ENCODE measurements at regions not wholly inside any gene's neighbourhood (a gene's known extent, or its start where the extent isn't known, plus 50 kb on each side); places are given as distances from the start of the nearest gene placed in this dataset.

DNA sequence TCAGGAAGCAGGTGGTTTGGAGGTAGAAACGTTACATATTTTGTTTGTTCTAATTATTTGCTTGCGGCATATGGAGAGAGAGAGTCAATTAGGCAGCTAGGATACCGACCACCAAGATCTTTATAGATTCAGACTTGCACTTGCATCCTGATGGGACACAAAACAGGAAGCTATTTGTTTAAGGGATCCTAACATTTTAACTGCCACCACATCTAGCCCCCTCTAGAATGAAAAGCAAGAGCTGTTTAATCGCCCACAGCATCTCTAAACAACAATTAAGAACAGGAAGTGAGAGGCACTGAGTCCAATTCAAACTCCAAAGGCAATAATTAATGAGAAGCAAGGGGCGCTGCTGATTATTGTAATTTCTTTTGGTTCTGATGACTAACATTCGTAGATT is 182.0 kb upstream of the LINC00305 start:
- H3K79me2 ChIP-seq (ENCODE audit: control insufficient read depth, insufficient read depth, low read length): no peaks in the 10 kb centered on the region
- dilution Hi-C loops (cut with MboI; ENCODE audit: extremely low pct_ligation_motif_present, low sequenced_read_pairs): no loop called here
- TF ChIP-seq, protein P1, sequence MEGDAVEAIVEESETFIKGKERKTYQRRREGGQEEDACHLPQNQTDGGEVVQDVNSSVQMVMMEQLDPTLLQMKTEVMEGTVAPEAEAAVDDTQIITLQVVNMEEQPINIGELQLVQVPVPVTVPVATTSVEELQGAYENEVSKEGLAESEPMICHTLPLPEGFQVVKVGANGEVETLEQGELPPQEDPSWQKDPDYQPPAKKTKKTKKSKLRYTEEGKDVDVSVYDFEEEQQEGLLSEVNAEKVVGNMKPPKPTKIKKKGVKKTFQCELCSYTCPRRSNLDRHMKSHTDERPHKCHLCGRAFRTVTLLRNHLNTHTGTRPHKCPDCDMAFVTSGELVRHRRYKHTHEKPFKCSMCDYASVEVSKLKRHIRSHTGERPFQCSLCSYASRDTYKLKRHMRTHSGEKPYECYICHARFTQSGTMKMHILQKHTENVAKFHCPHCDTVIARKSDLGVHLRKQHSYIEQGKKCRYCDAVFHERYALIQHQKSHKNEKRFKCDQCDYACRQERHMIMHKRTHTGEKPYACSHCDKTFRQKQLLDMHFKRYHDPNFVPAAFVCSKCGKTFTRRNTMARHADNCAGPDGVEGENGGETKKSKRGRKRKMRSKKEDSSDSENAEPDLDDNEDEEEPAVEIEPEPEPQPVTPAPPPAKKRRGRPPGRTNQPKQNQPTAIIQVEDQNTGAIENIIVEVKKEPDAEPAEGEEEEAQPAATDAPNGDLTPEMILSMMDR (optimal IDR thresholded peaks at IDR 0.05 in 1 of 3, IDR thresholded peaks at IDR 0.05 in 1 of 3, conservative IDR thresholded peaks at IDR 0.05 in 1 of 3; ENCODE audit: extremely low read depth in 1 of 3, insufficient read depth in 2 of 3, low read length in 3 of 3): no peak
- no peak for TF ChIP-seq EZH2 (IDR thresholded peaks at IDR 0.05; ENCODE audit: low read length)

DNA sequence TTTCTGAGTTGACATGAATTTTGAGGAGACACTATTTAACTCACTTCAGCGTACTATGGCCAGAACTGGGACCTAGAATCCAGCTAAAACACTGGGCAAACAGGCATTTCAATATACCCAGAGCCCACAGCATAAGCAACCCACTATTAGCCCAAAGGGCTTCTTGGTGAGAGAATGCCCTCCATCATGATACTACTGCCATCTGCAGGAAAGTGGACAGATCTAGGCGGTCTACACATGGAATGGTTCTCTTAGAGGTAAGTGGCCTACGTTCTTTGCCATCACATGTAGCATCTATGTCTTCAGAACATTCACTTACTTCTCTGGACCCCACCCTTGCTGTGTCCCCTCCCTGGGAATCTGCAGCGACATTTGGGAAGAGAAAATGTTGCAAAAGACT is 181.3 kb upstream of the LINC00305 start:
- H3K4me1 ChIP-seq (ENCODE audit: control insufficient read depth, extremely low read depth, insufficient read depth, low read length): no peaks in the 10 kb centered on the region
- no peaks in the 10 kb centered on the region for H4K20me1 ChIP-seq (ENCODE audit: control insufficient read depth, extremely low read depth, insufficient read depth, low read length)
- H3K27me3 ChIP-seq (ENCODE audit: control insufficient read depth, extremely low read depth, insufficient read depth, low read length): no peaks in the 10 kb centered on the region
- no peak overlapping the region for H3K4me3 ChIP-seq (ENCODE audit: control insufficient read depth in 2 of 3, extremely low read depth in 1 of 3, insufficient read depth in 2 of 3, low read depth in 1 of 3, low read length in 3 of 3)
- dilution Hi-C loops (cut with MboI; ENCODE audit: extremely low pct_ligation_motif_present, low sequenced_read_pairs): no loop called here
- no peak overlapping the region for H2AFZ ChIP-seq (ENCODE audit: control insufficient read depth, low read length)
- H3K27ac ChIP-seq (ENCODE audit: control insufficient read depth, insufficient read depth, low read length): no peak overlapping the region
- H3K9me3 ChIP-seq (ENCODE audit: control insufficient read depth, low read depth, low read length): no peaks in the 10 kb centered on the region
- H3K9me1 ChIP-seq (ENCODE audit: control insufficient read depth, extremely low read depth, insufficient read depth, low read length): no peaks in the 10 kb centered on the region
- no peaks in the 10 kb centered on the region for H3K36me3 ChIP-seq (ENCODE audit: control insufficient read depth in 2 of 2, extremely low read depth in 1 of 2, insufficient read depth in 2 of 2, low read length in 2 of 2)
- DNase-seq (ENCODE audit: low read depth, low spot score): no peak
- no peak for FAIRE-seq
- no peaks in the 10 kb centered on the region for H3K79me2 ChIP-seq (ENCODE audit: control insufficient read depth, insufficient read depth, low read length)
- no peak overlapping the region for H3K4me2 ChIP-seq (ENCODE audit: control insufficient read depth, extremely low read depth, insufficient read depth, low read depth, low read length)
- no peak overlapping the region for H3K9ac ChIP-seq (ENCODE audit: control insufficient read depth, extremely low read depth, insufficient read depth, low read length)
- TF ChIP-seq, protein P1 (optimal IDR thresholded peaks at IDR 0.05 in 1 of 3, IDR thresholded peaks at IDR 0.05 in 1 of 3, conservative IDR thresholded peaks at IDR 0.05 in 1 of 3; ENCODE audit: extremely low read depth in 1 of 3, insufficient read depth in 2 of 3, low read length in 3 of 3): no peak
- no peak for TF ChIP-seq EZH2 (IDR thresholded peaks at IDR 0.05; ENCODE audit: low read length)

More for the DNA sequence above, 182.0 kb upstream of the LINC00305 start:
- no peaks in the 10 kb centered on the region for H3K9me1 ChIP-seq (ENCODE audit: control insufficient read depth, extremely low read depth, insufficient read depth, low read length)
- no peaks in the 10 kb centered on the region for H3K36me3 ChIP-seq (ENCODE audit: control insufficient read depth in 2 of 2, extremely low read depth in 1 of 2, insufficient read depth in 2 of 2, low read length in 2 of 2)
- no peak overlapping the region for H3K9ac ChIP-seq (ENCODE audit: control insufficient read depth, extremely low read depth, insufficient read depth, low read length)
- no peak overlapping the region for H3K27ac ChIP-seq (ENCODE audit: control insufficient read depth, insufficient read depth, low read length)
- H3K4me3 ChIP-seq (ENCODE audit: control insufficient read depth in 2 of 3, extremely low read depth in 1 of 3, insufficient read depth in 2 of 3, low read depth in 1 of 3, low read length in 3 of 3): no peak overlapping the region
- DNase-seq (ENCODE audit: low read depth, low spot score) (no peak), FAIRE-seq (no peak)
- H3K9me3 ChIP-seq (ENCODE audit: control insufficient read depth, low read depth, low read length): no peaks in the 10 kb centered on the region
- no peaks in the 10 kb centered on the region for H4K20me1 ChIP-seq (ENCODE audit: control insufficient read depth, extremely low read depth, insufficient read depth, low read length)
- no peaks in the 10 kb centered on the region for H3K27me3 ChIP-seq (ENCODE audit: control insufficient read depth, extremely low read depth, insufficient read depth, low read length)
- H3K4me2 ChIP-seq (ENCODE audit: control insufficient read depth, extremely low read depth, insufficient read depth, low read depth, low read length): no peak overlapping the region
- H3K4me1 ChIP-seq (ENCODE audit: control insufficient read depth, extremely low read depth, insufficient read depth, low read length): no peaks in the 10 kb centered on the region
- no peak overlapping the region for H2AFZ ChIP-seq (ENCODE audit: control insufficient read depth, low read length)

Measured in keratinocyte (primary cell).